GM12872 (cell line): ENCODE measurements at regions not wholly inside any gene's neighbourhood (a gene's known extent, or its start where the extent isn't known, plus 50 kb on each side); places are given as distances from the start of the nearest gene placed in this dataset.

Experiments used
- CTCF ChIP-seq: IDR thresholded peaks from 3 replicates; pipeline ENCODE4 v1.5.1; 2011; ENCODE audit warnings: low read depth, mild to moderate bottlenecking, low read length, moderate library complexity; ENCODE audit not compliant: insufficient read depth

- no peak for TF ChIP-seq CTCF
Measured at GRCh38 chr4:18698119-18698883, 676.7 kb upstream of the LCORL start.

GRCh38 chr4:18695733-18696527 is 674.4 kb upstream of the LCORL start:
- peak; percentile 30 for TF ChIP-seq CTCF

- no peak for TF ChIP-seq CTCF
Measured at GRCh38 chr4:18691431-18692200, 670.1 kb upstream of the LCORL start.

GRCh38 chr4:18690291-18690955 is 668.9 kb upstream of the LCORL start:
- TF ChIP-seq CTCF = no peak

GRCh38 chr4:18689308-18690115 is 668.0 kb upstream of the LCORL start:
- peak; percentile 73 for TF ChIP-seq CTCF

- TF ChIP-seq CTCF = no peak
Measured at GRCh38 chr4:18686338-18687037, 664.9 kb upstream of the LCORL start.
